Stomach (tissue), 8 donors: ENCODE measurements at regions not wholly inside any gene's neighbourhood (a gene's known extent, or its start where the extent isn't known, plus 50 kb on each side); places are given as distances from the start of the nearest gene placed in this dataset.

ENCODE experiments used
- DNase-seq, 2 donors: peaks; one replicate each; pipeline versions ENCODE4 v3.0.0 to v3.0.0-alpha.2; 2013 to 2019
- H3K27ac ChIP-seq, 5 donors: fragments of 200-600 bp in 4 of 5; sonication (generic) in 4 of 5; one replicate each; pipeline ENCODE4 v1.5.1; 2013 to 2019; ENCODE audit warnings: mild to moderate bottlenecking in 1 of 5, moderate library complexity in 1 of 5
- H3K27me3 ChIP-seq, 3 donors: fragments of 200-600 bp; sonication (generic); one replicate each; pipeline ENCODE4 v1.5.1; 2017 to 2019; ENCODE audit warnings: mixed run types in 1 of 3
- H3K36me3 ChIP-seq, 4 donors: fragments of 200-600 bp; sonication (generic); 1 replicate in 3 of 4; 2 replicates in 1 of 4; pipeline ENCODE4 v1.5.1; 2016 to 2019
- H3K4me1 ChIP-seq, 4 donors: fragments of 200-600 bp; sonication (generic); one replicate each; pipeline ENCODE4 v1.5.1; 2016 to 2019
- H3K4me3 ChIP-seq, 4 donors: fragments of 200-600 bp; sonication (generic) in 3 of 4; one replicate each; pipeline ENCODE4 v1.5.1; 2016 to 2019; ENCODE audit warnings: mild to moderate bottlenecking in 1 of 4
- H3K9me3 ChIP-seq, 4 donors: fragments of 200-600 bp; sonication (generic); one replicate each; pipeline ENCODE4 v1.5.1; 2016 to 2019
- EP300 ChIP-seq: sonication (generic); formaldehyde crosslinking; IDR thresholded peaks from one replicate; pipeline ENCODE4 v1.6.1; 2017; ENCODE audit warnings: antibody characterized with exemption
- POLR2A ChIP-seq, 4 donors: fragments of 450-650 bp; IDR thresholded peaks; one replicate each; pipeline ENCODE4 v1.6.1; 2016; ENCODE audit warnings: antibody characterized with exemption in 4 of 4, control low read depth in 2 of 4, mild to moderate bottlenecking in 1 of 4, moderate library complexity in 1 of 4
- POLR2AphosphoS5 ChIP-seq, 3 donors: sonication (generic); formaldehyde crosslinking; IDR thresholded peaks; one replicate each; pipeline ENCODE4 v1.6.1; 2016; ENCODE audit warnings: antibody characterized with exemption in 3 of 3
- WGBS, 5 donors: extraction: QIAGEN DNeasy Blood & Tissue Kit in 3 of 5; methylation state at CpG; one replicate each; pipeline versions ENCODE4 v1.1.5 to v1.1.7; 2013 to 2018; 5-methylcytosine and 5-hydroxymethylcytosine counted together
- intact Hi-C: fragments of 100-400 bp; cut with DNase I; formaldehyde crosslinking; loops from one replicate; pipeline ENCODE4 v1.15.1; 2023; ENCODE audit warnings: low total_unique reads
- TF ChIP-seq, protein P1 (sequence below), 7 experiments: fragments of 450-650 bp in 4 of 7; fragments of 200-600 bp in 3 of 7; sonication (generic) in 3 of 7; IDR thresholded peaks; one replicate each; pipeline ENCODE4 v1.5.1; 2016 to 2019; ENCODE audit warnings: antibody characterized with exemption in 7 of 7, control low read depth in 2 of 7, mild to moderate bottlenecking in 1 of 7
- donor health status: healthy with polysubstance abuse.
- donor health status: Bipolar disorder and iron deficiency.
- donor health status: healthy.

GRCh38 chr5:3212869-3213268 lies 382.8 kb upstream of the IRX1 start:
- Histone ChIP-seq H3K4me3 (no peak overlapping the region), H3K27me3 (no peaks in the 10 kb centered on the region), H3K9me3 (peaks cover 0 to 12% (median 0%) of the 10 kb centered on the region in 4 donors), H3K27ac (no peak overlapping the region), H3K4me1 (no peaks in the 10 kb centered on the region), H3K36me3 (no peaks in the 10 kb centered on the region)
- 83 to 89% (median 87%) methylated on average over 15 of the region's 15 CpGs for whole genome bisulfite sequencing, 5 donors
- TF ChIP-seq POLR2A (IDR thresholded peaks at IDR 0.05) (no peak), EP300 (no peak), POLR2AphosphoS5 (IDR thresholded peaks at IDR 0.05) (no peak)
- TF ChIP-seq, protein P1, sequence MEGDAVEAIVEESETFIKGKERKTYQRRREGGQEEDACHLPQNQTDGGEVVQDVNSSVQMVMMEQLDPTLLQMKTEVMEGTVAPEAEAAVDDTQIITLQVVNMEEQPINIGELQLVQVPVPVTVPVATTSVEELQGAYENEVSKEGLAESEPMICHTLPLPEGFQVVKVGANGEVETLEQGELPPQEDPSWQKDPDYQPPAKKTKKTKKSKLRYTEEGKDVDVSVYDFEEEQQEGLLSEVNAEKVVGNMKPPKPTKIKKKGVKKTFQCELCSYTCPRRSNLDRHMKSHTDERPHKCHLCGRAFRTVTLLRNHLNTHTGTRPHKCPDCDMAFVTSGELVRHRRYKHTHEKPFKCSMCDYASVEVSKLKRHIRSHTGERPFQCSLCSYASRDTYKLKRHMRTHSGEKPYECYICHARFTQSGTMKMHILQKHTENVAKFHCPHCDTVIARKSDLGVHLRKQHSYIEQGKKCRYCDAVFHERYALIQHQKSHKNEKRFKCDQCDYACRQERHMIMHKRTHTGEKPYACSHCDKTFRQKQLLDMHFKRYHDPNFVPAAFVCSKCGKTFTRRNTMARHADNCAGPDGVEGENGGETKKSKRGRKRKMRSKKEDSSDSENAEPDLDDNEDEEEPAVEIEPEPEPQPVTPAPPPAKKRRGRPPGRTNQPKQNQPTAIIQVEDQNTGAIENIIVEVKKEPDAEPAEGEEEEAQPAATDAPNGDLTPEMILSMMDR (IDR thresholded peaks at IDR 0.05), result no peak
- intact Hi-C loops, result no loop called here
- DNase-seq, result no peak

DNA sequence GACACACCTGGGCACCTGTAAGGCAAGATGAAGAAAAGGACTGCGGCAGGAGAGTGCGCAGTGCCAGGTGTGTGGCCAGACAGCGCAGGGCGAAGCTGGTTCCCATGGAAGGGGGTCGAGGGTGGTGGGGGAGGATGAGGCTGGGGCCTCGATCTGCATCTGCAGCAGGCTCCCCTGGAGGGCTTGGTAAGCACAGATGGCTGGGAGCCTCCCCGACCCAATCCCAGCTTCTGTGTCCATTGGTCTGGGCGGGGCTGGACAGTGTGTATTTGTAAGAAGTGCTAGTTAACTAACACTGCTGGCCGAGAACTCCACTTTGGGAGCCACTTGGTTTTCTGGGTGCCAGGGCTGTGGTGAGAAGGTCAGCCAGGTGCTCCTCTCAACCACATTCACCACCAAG lies 385.1 kb upstream of the IRX1 start:
- Histone ChIP-seq H3K27me3 (no peaks in the 10 kb centered on the region), H3K9me3 (peaks cover 0 to 12% (median 0%) of the 10 kb centered on the region in 4 donors), H3K4me1 (no peaks in the 10 kb centered on the region), H3K4me3 (no peak overlapping the region), H3K27ac (no peak overlapping the region), H3K36me3 (no peaks in the 10 kb centered on the region)
- whole genome bisulfite sequencing, 5 donors, result 66 to 80% (median 77%) methylated on average over 7 to 9 of the region's 9 CpGs
- no peak for DNase-seq
- intact Hi-C loops, result no loop called here
- TF ChIP-seq EP300 (no peak), POLR2AphosphoS5 (IDR thresholded peaks at IDR 0.05) (no peak), POLR2A (IDR thresholded peaks at IDR 0.05) (no peak)
- TF ChIP-seq, protein P1 (IDR thresholded peaks at IDR 0.05), result no peak

DNA sequence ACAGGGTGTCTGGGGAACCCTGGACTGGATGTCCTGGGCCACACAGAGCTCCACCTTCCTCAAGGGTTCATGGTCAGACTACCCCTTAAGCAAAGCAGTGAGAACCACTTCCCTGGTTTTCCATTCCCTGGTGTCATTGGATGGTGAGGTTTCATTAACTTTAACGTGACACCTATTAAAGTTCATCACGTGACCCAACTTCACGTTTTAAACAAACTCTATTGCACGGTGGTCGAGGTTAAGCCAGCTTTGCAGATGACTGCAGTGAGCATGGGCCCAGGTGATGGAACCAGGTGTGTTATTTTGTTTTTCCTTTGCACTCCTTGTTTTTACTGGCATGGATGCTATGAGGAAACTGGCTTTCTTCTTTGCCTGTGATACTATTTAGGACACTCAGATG lies 385.7 kb upstream of the IRX1 start:
- Histone ChIP-seq H3K9me3 (peaks cover 0 to 11% (median 0%) of the 10 kb centered on the region in 4 donors), H3K4me1 (no peaks in the 10 kb centered on the region), H3K27me3 (no peaks in the 10 kb centered on the region), H3K27ac (no peak overlapping the region), H3K36me3 (no peaks in the 10 kb centered on the region), H3K4me3 (no peak overlapping the region)
- intact Hi-C loops, result no loop called here
- no peak for DNase-seq
- no peak for TF ChIP-seq EP300
- TF ChIP-seq, protein P1 (IDR thresholded peaks at IDR 0.05), result no peak
- no peak for TF ChIP-seq POLR2A (IDR thresholded peaks at IDR 0.05)
- TF ChIP-seq POLR2AphosphoS5 (IDR thresholded peaks at IDR 0.05), result no peak
- WGBS, 5 donors, result 61 to 81% (median 79%) methylated on average over 5 of the region's 5 CpGs

- no peak overlapping the region for H3K27ac ChIP-seq
- no peaks in the 10 kb centered on the region for H3K36me3 ChIP-seq
- peaks cover 0 to 39% (median 8%) of the 10 kb centered on the region in 3 donors for H3K27me3 ChIP-seq
- no peak for TF ChIP-seq EP300
- TF ChIP-seq, protein P1 (IDR thresholded peaks at IDR 0.05), result no peak
- TF ChIP-seq POLR2A (IDR thresholded peaks at IDR 0.05), result no peak
- no peak for TF ChIP-seq POLR2AphosphoS5 (IDR thresholded peaks at IDR 0.05)
- 81 to 94% (median 89%) methylated on average over 13 of the region's 13 CpGs for WGBS, 5 donors
- H3K4me3 ChIP-seq, result no peak overlapping the region
- intact Hi-C loops, result no loop called here
- no peak for DNase-seq
- H3K9me3 ChIP-seq, result peaks cover 0 to 10% (median 0%) of the 10 kb centered on the region in 4 donors
- H3K4me1 ChIP-seq, result peaks cover 0 to 6% (median 0%) of the 10 kb centered on the region in 4 donors
Observed at GRCh38 chr5:3202570-3202969, 393.1 kb upstream of the IRX1 start.
